HG03060 (cell line): ENCODE measurements at regions not wholly inside any gene's neighbourhood (a gene's known extent, or its start where the extent isn't known, plus 50 kb on each side); places are given as distances from the start of the nearest gene placed in this dataset.
"Not testable (repeated sequence)": the region's sequence is repeated elsewhere in the genome, so short reads cannot be mapped to it uniquely, and the experiment has no call there.

ENCODE experiments used
- ATAC-seq: cut with Tn5 transposase; IDR thresholded peaks from one replicate; pipeline ENCODE4 v1.9.1; 2021; ENCODE audit warnings: low read depth, moderate number of reproducible peaks; ENCODE audit not compliant: unreplicated experiment

DNA sequence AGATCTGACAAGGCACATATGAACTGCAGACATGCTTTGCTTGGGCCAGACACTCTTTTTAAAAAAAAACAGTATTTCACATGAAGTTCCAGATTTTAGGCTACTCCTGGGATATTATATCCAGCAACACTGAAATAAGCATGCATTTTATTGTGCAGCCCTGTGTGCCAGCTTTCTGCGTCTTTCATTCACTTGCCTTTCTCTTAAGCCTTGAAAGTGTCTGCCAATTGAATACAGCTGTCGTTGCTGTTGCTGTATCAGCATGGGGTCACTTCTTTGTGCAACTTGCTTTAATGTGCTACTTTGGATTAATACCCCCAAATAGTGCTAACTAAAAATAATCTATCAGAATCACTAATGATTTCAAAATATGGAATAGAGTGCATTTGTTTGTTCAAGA lies 657.8 kb downstream of the SLITRK6 start:
- ATAC-seq = no peak

DNA sequence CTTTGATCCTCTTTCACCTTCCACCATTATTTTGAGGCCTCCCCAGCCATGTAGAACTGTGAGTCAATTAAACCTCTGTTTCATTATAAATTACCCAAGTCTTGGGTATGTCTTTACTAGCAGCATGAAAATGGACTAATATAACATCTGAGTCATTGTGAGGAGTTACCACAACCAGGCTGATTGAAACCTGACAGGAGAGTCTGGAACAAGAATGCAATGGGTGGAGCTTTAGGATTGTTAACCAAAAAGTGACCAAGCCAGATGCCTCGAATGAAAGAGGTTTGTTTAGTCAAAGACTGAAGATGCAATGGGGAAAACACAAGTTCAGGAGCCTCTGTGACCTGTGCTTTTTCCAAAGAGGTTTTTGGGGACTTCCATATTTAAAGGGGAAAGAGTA lies 659.0 kb downstream of the SLITRK6 start:
- ATAC-seq = no peak

DNA sequence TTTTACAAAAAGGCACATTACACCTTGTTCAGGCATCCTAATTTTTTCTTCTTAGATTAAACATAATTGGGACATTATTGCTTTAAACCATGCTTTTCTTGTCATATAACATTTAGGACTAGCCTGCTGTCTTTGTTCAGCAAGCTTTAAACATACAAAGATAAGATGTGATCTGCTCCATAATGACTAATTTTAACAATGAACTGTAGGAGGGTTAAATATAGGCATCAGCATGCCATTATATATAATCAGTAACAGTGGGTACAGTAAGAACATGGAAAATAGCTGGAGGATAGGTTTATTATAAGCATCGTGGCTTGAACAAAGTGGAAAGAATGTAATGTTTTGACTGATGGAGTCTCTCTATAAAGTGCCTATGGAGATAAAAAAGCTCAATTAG lies 661.7 kb downstream of the SLITRK6 start:
- no peak for ATAC-seq

DNA sequence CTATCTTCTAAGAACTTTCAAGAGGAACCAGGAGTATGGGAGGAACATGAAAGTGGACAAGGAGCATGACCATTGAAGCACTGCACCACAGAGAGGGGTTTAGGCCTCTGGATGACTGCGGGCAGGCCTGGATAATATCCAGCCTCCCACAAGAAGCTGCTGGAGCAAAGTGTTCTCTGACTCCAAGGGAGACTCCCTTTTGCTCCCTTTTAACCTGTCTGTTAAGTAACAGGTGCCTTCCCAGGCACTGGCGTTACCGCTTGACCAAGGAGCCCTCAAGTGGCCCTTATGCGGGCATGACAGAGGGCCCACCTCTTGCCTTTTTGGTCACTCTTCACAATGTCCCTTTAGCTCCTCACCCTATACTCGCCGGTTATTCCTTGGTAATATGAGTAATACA lies 666.2 kb downstream of the SLITRK6 start:
- ATAC-seq = no peak

DNA sequence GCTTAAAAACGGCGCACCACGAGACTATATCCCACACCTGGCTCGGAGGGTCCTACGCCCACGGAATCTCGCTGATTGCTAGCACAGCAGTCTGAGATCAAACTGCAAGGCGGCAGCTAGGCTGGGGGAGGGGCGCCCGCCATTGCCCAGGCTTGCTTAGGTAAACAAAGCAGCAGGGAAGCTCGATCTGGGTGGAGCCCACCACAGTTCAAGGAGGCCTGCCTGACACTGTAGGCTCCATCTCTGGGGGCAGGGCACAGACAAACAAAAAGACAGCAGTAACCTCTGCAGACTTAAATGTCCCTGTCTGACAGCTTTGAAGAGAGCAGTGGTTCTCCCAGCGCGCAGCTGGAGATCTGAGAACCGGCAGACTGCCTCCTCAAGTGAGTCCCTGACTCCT lies 675.7 kb downstream of the SLITRK6 start:
- ATAC-seq = not testable (repeated sequence)

DNA sequence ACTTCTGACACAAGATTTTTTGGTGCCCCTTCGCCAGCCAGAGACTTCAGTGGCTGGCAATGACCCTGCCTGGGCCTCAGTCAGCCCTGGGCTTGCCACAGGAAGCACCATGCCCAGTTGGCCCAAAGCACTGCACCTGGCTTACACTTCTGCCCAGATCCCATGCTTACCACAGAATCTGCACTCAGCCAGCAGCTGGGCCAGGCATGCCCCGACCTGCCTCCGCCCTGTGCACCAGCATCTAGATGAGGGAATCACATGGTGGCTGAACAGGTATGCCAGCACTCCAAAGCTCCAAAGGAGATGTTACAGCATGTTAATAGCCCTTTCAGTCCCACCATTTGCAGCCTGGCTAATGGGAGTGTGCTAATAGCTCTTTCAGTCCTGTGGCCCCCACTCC lies 690.9 kb downstream of the SLITRK6 start:
- no peak for ATAC-seq

DNA sequence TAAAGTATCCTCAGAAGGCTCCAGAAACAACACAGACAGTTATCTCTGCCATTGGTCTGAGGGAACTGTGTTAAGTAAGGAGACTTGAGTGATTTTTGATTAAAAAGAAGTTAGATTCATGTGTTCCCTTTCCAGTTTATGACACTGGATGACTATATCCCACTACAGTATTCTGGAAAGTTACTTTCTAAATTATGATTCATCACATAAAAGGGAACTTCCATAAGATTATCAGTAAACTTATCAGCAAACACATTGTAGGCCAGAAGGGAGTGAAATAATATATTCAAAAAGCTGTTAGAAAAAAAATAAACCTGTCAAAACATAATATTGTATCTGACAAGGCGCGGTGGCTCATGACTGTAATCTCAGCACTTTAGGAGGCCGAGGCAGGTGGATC lies 700.0 kb downstream of the SLITRK6 start:
- ATAC-seq = no peak

DNA sequence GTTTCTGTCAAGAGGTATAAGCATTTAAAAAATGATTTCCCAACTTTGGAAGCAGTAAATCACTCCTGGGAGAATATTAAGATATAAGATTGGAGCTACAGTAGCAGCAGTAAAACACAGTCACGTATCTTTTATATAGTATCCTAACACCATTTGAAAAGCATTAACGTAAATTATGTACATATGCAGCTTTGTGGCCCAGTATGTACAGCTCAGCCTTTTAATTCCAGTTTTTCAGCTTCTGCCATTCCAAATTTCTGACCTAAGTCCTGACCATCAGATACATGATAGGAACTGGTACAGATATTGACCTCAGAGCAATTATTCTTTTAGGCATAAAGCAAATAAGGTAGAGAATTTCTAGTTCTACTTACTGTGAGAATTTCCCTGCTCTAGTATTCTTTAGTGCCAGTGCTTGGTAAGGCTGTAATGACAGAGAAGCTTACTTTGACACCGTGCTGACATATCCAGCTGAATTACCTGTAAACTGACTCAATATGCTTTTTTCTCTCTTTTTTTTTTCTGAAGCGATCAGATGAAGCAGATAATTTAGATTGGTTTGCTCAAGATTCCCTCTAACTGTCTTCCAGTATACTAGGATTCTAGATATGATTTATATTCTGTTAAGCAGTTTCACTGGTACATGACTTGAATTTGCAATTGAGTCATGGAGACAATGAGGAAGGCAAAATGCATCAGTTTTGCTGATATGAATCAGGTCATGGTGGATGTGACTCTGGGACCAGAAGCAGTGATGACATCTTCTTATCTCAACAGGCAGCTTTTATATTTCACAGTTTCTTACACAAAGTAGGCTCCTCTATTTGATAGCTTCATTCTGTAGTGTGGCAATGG lies 703.6 kb downstream of the SLITRK6 start:
- no peak for ATAC-seq

DNA sequence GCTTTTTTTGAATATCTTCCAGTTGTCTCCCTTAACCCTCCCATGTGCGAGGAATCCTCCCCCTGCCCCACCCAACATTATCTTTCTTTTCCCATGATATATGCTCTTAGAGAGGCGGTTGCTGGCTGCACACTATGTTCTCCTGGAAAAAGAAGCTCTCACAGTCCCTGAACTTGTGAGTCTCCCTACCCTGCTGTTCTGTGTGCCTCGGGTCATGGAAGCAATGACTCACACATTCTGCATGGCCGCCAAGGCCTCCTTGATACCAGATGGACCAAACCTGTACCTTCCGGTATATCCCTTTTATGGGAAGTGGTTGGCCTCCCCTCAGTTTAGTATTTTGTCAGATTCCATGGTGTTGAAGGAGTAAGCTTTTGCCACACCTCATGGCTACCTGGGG lies 705.4 kb downstream of the SLITRK6 start:
- ATAC-seq = no peak

DNA sequence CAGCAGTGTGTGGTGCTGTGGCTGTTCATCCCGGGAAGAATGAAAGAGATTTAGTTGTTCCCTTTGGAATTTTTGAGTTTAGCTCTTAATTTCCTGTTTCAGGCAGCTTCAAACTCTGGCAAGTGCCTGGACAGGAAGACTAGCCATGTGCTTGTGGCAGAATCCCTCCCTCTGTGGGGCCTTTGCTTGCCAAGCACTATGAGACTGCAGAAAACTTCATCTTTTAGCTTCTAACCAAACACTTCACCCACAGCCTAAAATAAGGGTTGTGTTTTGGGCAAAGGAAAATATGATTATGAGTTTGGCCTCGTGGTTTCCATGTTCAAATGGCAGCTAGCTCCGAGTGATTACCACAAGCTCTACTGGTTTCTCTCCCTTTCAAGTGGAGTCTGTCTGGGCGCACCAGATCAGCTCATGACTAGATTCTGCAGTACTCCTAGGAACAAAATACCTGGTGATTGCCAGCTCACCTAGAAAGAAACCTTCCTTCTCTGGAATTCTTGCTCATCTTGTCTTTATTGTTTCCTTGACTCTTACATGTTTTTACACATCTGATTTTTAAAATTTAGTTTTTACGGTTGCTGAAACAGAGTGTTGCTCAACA lies 707.5 kb downstream of the SLITRK6 start:
- ATAC-seq = no peak

DNA sequence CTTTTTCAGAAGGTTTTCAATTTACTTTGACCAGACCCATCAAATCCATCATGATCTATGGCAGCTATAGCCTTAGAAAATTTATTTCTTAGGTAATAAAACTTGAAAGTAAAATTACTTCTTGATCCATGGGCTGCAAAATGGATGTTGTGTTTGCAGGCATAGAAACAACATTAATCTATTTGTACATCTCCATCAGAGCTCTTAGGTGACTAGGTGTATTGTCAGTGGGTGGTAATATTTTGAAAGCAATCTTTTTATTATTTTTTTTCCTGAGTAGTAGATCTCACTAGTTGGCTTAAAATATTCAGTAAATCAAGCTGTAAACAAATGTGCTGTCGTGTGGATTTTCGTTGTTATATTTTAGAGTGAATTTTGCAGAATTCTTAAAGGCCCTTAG lies 710.0 kb downstream of the SLITRK6 start:
- no peak for ATAC-seq

DNA sequence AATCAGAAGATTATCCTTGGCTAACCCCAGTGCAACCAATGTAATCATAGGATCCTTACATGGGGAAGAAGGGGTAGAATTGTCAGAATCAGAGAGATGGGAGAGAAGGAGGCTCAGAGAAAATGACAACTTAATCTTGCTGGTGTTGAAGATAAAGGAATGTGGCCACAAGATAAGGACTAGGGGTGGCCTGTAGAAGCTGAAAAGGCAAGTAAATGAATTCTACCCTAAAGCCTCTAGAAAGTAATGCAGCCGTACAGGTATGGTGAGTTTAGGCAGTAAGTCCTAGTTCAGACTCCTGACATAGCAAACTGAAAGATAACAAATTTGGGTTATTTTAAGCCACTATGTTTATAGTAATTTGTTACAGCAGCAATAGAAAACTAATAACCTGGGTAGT lies 718.5 kb downstream of the SLITRK6 start:
- no peak for ATAC-seq

DNA sequence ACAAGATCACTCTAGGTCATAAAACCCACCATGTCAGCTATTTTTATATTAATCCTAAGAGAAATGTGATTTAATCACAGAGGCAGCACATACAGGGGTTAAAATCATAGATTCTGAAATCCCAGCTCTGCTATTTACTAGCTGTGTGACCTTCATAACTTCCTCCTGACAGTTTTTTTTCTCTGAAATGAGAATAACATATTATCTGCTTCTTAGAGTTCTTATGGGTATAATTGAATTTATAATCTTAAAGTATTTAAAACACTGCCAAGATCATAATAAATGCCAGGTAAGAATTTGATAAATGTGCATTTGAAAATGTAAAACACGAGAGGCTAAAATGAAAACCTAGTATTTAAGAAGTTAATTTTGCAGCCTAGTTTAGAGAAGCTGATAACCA lies 722.9 kb downstream of the SLITRK6 start:
- no peak for ATAC-seq

DNA sequence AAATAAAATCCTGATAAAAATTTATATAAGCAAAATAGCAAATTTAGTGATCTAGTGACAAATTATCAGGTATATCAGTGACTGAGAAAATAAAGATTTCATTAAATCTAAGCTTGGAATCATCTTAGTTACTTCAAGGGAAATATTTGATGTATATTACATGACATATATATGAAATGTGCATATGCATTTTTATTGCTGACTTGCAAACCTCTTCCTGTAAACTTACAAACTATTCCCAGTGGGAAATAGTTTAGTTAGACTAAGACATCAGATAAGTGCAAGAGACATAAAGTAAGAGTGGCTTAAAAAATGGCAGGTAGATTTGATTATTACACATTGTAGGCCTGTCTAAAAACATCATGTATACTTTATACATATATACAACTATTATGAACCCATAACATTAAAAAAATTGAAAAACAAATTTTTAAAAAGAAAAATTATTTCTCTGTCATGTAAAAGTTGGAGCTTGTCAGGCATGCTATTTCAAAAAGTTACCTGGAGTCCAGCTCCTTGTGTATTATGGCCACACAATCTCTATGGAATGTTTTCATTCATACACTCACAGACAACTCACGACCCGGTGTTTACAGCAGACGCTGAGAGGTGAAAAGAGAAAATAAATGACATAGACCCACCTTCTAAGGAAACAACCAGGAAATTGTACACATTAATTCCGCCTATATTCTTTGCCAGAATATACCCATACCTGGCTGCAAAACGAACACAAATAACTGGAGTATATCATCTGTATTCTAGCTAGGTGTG lies 724.5 kb downstream of the SLITRK6 start:
- ATAC-seq = no peak

DNA sequence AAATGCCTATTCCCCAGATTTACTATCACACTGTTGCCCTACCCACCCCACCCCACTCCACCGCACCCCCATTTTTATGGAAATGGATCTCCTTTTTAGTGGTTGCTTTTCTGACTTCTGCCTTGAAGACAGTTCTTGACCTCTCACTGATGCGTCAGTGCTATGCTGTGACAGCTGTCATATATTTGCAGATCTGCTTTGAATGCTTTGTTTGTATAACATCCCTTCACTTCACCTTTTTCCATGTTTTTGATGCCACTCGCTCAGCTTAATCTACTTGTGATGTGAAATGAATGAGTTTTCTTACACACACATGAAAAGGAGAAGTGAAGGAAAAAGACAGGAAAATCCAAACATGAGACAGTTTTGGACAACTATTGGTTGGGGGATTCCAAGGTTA lies 731.0 kb downstream of the SLITRK6 start:
- no peak for ATAC-seq

DNA sequence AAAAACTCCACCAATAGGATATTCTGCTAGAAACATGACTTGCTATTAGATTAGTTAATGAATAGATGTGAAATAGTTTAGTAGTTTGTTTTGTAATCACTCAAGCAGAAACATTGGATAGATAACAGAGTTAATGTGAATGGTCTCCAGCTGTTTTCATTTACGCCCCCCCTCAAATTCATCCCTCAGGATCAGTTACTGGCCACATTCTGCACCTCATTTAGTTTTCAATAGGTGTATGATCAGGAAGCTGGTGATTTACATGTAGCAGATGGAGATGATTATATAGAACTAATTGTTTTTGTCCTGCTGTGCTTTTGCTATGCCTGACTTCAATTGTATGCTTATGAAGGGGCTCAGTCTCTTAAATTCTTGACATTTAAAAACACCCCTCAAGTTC lies 759.0 kb downstream of the SLITRK6 start:
- ATAC-seq = no peak

DNA sequence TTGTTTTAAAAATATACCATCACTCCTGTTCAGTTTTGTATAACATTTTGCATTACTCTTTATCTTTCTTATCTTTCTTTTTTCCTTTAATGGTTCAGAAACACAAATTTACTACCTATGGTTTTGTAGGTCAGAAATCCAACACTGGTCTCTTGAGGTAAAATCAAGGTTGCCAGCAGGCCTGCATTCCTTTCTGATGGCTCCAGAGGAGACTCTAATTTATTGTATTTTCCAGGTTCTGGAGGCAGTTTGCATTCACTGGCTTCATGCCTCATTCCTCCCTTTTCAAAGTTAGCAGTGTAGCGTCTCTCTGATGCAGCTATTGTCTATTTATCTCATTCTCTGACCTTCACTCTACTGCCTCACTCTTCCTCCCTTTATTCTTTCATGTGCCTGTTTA lies 767.4 kb downstream of the SLITRK6 start:
- ATAC-seq = no peak

DNA sequence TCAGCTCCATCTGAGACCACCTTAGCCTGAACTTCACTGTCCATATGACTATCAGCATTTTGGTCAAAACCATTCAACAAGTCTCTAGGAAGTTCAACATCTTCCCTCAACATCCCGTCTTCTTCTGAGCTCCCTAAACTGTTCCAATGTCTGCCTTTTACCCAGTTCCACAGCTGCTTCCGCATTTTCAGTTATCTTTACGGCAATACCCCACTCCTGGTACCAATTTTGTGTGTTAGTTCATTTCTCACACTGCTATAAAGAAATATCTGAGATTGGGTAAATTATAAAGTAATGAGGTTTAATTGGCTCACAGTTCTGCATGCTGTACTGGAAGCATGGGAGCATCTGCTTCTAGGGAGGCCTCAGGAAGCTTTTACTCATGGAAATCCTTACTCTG lies 771.2 kb downstream of the SLITRK6 start:
- ATAC-seq = no peak

DNA sequence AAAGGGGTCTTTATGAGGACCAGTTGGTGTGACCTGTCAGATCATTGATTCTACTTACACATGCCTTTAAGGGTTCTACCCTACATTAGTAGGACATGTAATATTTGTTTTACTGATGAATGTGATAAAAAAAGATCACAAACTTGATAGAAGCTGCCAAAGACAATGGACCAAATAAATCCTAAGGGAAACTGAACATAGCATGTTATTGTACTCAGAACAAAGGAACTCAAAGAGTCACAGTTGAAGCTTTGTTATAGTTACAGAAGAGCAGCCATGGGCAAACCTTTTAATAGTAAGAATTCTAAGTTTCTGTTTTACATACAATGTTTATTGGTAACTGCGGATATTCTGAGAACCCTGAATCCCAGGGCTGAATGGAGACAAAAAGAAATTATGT lies 780.1 kb downstream of the SLITRK6 start:
- no peak for ATAC-seq

DNA sequence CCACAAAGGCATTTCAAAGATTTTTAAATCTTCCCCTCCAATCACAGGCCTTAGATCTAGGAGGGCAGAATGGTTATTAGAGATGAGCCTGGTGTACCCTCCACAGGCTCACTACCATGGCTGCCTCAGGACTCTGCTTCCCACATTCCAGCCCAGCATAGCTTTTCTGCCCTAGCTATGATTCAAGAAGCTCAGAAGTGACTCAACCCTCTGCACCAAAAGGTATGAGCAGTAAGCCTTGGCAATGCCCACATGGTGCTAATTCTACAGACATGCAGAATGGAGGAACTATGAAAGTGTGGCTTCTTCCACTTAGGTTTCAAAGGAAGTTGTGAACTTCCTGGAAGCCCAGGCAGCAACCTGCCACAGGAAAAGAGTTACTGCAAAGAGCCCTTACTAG lies 786.2 kb downstream of the SLITRK6 start:
- ATAC-seq = no peak

DNA sequence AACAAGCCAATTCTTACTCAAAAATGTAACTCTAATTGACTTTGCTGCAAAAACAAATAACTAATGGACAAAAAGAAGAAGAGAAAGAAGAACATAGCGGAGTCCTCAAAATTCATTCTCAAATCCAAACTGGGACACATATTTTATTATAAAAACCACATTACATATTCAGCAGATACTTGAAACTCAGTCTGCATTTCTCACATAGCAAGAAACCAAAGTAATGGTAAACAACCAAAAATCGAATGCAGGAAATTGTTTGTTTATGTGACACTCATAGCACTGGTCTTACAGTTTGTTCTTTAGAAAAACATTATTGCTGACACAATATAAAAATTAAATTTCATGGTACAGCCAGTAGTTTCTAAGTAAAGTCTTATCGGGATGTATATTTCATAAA lies 789.8 kb downstream of the SLITRK6 start:
- ATAC-seq = no peak

DNA sequence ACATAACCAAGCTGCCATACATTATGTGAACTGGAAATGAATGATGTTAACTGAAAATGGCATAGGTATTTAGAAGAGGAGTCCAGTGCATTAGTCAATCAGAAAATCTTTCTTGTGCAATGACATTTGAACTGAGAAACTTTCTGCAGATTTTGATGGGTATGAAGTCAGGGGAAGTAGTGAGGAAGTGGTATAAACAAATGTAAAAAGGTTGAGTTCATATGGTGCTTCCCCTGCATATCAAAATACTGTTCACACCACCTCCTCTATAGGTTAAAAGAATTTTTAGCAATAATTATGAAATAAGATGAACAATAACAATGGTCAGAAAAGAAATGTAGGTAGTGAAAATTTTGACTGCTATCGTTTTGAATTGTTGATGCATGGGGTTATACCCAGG lies 800.0 kb downstream of the SLITRK6 start:
- ATAC-seq = no peak
